HG02798 (cell line): ENCODE measurements at regions not wholly inside any gene's neighbourhood (a gene's known extent, or its start where the extent isn't known, plus 50 kb on each side); places are given as distances from the start of the nearest gene placed in this dataset.
A peak's percentile ranks its signal among the peaks of the same experiment; 100 is the strongest.

Experiments
- ATAC-seq: cut with Tn5 transposase; IDR thresholded peaks from one replicate; pipeline ENCODE4 v1.9.1; 2021; ENCODE audit warnings: mild to moderate bottlenecking; ENCODE audit not compliant: unreplicated experiment, poor library complexity

DNA sequence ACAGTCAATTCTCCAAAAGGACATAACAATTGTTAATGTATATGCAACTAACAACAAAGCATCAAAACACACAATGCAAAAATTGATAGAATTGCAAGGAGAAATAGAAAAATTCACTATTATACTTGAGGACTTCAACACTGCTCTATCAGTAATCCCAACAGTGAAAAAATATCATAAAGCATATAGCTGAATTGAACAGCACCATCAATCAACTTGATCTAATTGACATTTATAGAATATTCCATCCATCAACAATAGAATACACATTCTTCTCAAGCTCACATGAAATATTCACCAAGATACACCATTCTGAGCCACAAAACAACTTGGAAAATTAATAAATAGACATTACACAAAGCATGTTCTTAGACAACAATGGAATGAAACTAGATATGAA lies 60.1 kb upstream of the ASXL3 start:
- ATAC-seq: no peak

DNA sequence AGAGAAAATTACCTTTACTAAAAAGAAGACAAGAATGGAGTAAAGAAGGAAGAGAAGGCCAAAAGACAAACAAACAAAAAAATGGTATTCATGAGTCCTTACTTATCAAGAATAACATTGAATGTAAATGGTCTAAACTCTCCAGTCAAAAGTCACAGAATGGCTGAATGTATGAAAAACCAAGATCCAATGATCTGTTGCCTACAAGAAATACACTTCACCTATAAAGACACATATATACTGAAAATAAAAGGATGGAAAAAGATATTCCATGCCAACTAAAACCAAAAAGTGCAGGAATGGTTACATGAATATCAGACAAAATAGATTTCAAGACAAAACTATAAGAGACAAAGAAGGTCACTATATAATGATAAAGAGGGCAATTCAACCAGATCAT lies 65.0 kb upstream of the ASXL3 start:
- ATAC-seq: no peak

DNA sequence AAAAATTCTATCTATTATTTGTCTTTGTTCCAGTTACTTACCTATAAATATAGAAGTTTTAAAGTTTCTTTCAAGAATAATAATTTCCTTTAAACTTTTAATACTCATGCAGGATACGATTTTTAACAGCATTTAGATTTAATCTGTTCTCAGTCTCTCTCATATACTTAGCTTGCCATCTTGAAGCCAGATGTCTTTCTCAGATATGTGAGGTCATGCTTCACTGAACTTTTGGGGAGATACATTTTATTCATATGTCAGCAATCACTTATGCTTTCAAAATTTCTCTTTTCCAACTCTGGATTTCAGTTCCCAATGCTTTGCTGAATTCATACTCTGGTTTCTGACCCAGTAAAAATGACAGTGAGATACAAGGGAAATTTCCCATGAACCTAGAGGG lies 66.5 kb upstream of the CCDC178 start:
- ATAC-seq: no peak

DNA sequence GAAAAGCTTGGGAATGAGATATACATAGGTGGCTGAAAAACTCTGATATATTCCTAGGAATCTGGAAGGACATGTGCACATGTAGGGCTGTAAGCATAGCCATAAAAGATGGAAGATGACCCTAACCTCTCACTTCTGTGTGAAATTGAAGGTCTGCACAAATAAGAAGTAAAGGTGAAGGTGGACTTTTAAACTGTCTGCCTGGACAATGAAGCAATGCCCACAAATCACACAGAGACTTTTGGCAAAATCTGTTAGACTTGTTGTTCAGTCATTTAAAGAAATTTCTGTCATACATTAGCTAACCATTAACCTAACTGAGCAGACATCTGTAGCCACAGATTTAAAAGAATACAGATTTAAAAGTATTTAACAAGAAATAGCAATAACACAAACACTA lies 65.3 kb upstream of the CCDC178 start:
- no peak for ATAC-seq

DNA sequence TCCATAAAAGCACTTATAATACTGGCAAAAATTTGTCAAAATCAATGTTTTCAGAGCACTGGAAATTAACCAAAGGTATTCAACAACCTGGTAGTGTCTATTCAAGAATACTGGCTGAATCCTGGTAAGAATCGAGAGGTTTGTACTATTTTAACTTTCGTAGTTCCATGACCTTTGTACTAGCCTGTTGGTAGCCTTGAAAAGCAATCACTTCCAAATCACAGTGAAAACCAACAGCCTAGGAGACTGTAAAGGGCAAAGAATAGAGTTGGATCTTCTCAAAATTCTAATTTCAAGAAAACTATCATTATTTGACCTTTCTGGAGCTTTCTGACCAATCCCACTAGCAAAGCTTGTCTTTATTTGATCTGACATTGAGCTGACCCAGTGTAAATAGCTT lies 64.8 kb upstream of the CCDC178 start:
- no peak for ATAC-seq

DNA sequence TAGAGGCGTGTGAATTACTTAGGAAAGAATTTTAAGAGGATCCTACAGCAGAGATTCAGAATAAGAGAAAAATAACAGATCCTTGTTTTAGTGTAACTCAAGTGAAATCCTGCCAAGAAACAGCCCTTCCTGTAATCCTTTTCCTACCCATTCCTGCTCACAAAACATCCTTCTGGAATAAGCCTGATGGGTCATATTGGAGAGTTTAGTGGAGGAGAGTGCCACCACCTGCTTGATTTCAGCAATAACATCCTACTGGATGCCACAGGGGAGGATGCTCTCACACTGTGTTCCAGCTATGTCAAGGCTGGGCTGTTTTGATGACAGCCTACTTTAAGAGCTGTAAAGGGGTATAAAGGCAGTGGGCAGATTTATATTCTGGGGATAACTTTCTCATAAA lies 54.8 kb upstream of the CCDC178 start:
- ATAC-seq: peak; percentile 57
